Cardiac muscle cell (in vitro differentiated cells and primary cell): ENCODE measurements at regions not wholly inside any gene's neighbourhood (a gene's known extent, or its start where the extent isn't known, plus 50 kb on each side); places are given as distances from the start of the nearest gene placed in this dataset.

Source experiments
- DNase-seq, 2 donors: peaks; one replicate each; pipeline versions ENCODE4 v3.0.0 to v3.0.0-alpha.2; 2010 to 2017; ENCODE audit warnings: low read depth in 1 of 2, low spot score in 1 of 2
- H3K27ac ChIP-seq: fragments of 200-600 bp; sonication (generic); 2 replicates; pipeline ENCODE4 v1.5.1; 2016
- H3K27me3 ChIP-seq: fragments of 200-600 bp; sonication (generic); 2 replicates; pipeline ENCODE4 v1.6.0; 2016; ENCODE audit warnings: control low read depth
- H3K36me3 ChIP-seq: fragments of 200-600 bp; sonication (generic); 2 replicates; pipeline ENCODE4 v1.5.1; 2016; ENCODE audit warnings: control low read depth
- H3K4me1 ChIP-seq: fragments of 200-600 bp; sonication (generic); 2 replicates; pipeline ENCODE4 v1.8.1; 2017; ENCODE audit warnings: low read depth, mild to moderate bottlenecking, mixed run types
- H3K4me3 ChIP-seq: fragments of 200-600 bp; sonication (generic); 2 replicates; pipeline ENCODE4 v1.5.1; 2016; ENCODE audit warnings: mild to moderate bottlenecking
- H3K9me3 ChIP-seq: fragments of 200-600 bp; sonication (generic); 2 replicates; pipeline ENCODE4 v1.5.1; 2017; ENCODE audit warnings: low read depth, mild to moderate bottlenecking, control low read depth
- CTCF ChIP-seq: IDR thresholded peaks from 2 replicates; pipeline ENCODE4 v1.5.1; 2012; ENCODE audit warnings: low read depth, mild to moderate bottlenecking, low read length

GRCh38 chr20:19070681-19071445 lies 141.6 kb upstream of the SLC24A3 start:
- no peak for DNase-seq
- Histone ChIP-seq H3K9me3 (no peaks in the 10 kb centered on the region), H3K27me3 (no peaks in the 10 kb centered on the region), H3K4me3 (no peak overlapping the region), H3K27ac (no peak overlapping the region), H3K36me3 (no peaks in the 10 kb centered on the region), H3K4me1 (no peaks in the 10 kb centered on the region)
- no peak for TF ChIP-seq CTCF

GRCh38 chr20:19071446-19071725 lies 141.1 kb upstream of the SLC24A3 start:
- Histone ChIP-seq H3K27me3 (no peaks in the 10 kb centered on the region), H3K9me3 (no peaks in the 10 kb centered on the region), H3K36me3 (no peaks in the 10 kb centered on the region), H3K27ac (no peak overlapping the region), H3K4me1 (no peaks in the 10 kb centered on the region), H3K4me3 (no peak overlapping the region)
- TF ChIP-seq CTCF, result no peak
- no peak for DNase-seq

- Histone ChIP-seq H3K4me3 (no peak overlapping the region), H3K9me3 (no peaks in the 10 kb centered on the region), H3K4me1 (no peaks in the 10 kb centered on the region), H3K27ac (no peak overlapping the region), H3K27me3 (no peaks in the 10 kb centered on the region), H3K36me3 (no peaks in the 10 kb centered on the region)
- DNase-seq, result no peak
- TF ChIP-seq CTCF, result no peak
Observed at GRCh38 chr20:19071902-19072498, 140.4 kb upstream of the SLC24A3 start.

- H3K4me1 ChIP-seq, result no peaks in the 10 kb centered on the region
- no peak overlapping the region for H3K27ac ChIP-seq
- no peak for DNase-seq
- H3K36me3 ChIP-seq, result no peaks in the 10 kb centered on the region
- no peak for TF ChIP-seq CTCF
- H3K27me3 ChIP-seq, result no peaks in the 10 kb centered on the region
- H3K4me3 ChIP-seq, result no peak overlapping the region
- no peaks in the 10 kb centered on the region for H3K9me3 ChIP-seq
Observed at GRCh38 chr20:19072988-19073387, 139.5 kb upstream of the SLC24A3 start.

GRCh38 chr20:19073584-19074218 lies 138.7 kb upstream of the SLC24A3 start:
- Histone ChIP-seq H3K4me1 (no peaks in the 10 kb centered on the region), H3K27ac (no peak overlapping the region), H3K36me3 (no peaks in the 10 kb centered on the region), H3K9me3 (no peaks in the 10 kb centered on the region), H3K4me3 (no peak overlapping the region), H3K27me3 (no peaks in the 10 kb centered on the region)
- peak in 1 of 2 donors; percentile 34 for DNase-seq
- TF ChIP-seq CTCF, result no peak
